Endothelial cell of umbilical vein (primary cell): ENCODE measurements at regions not wholly inside any gene's neighbourhood (a gene's known extent, or its start where the extent isn't known, plus 50 kb on each side); places are given as distances from the start of the nearest gene placed in this dataset.

ENCODE experiments used
- BruUV-seq: library from RNA; stranded (reverse); fragments of 400-500 nt; replicated peaks from 2 replicates; lab custom pipeline; 2021; lab: Mats Ljungman, UMichigan
- CTCF ChIA-PET: fragments of 300-600, 350-600 bp; sonication (Branson Sonifier 250); formaldehyde crosslinking; loops from one replicate; lab custom pipeline; 2021; ENCODE audit warnings: antibody characterized with exemption, inconsistent platforms; lab: Charles Lee
- POLR2A ChIA-PET: fragments of 300-600, 350-600 bp; sonication (Branson Sonifier 250); formaldehyde crosslinking; loops from one replicate; lab custom pipeline; 2021; ENCODE audit warnings: antibody characterized with exemption, inconsistent platforms; lab: Charles Lee
- DNase-seq: peaks from one replicate; pipeline ENCODE4 v3.0.0-alpha.2; 2011; ENCODE audit warnings: low read depth, low spot score
- FAIRE-seq: peaks from 2 replicates; lab custom pipeline; 2011; peaks lifted over from hg19 to GRCh38; lab: Jason Lieb, UNC
- H2AFZ ChIP-seq: 2 replicates; pipeline ENCODE4 v1.6.0; 2012; ENCODE audit warnings: low read depth, low read length, control low read depth, inconsistent platforms
- H3K27ac ChIP-seq: 2 replicates; pipeline ENCODE4 v1.5.1; 2011; ENCODE audit warnings: low read depth, mild to moderate bottlenecking, control low read depth, low read length, moderate library complexity; ENCODE audit not compliant: insufficient read depth
- H3K27me3 ChIP-seq, 2 experiments: 2 replicates each; pipeline versions ENCODE4 v1.6.0 to v1.6.1; 2011; ENCODE audit warnings: low read length in 2 of 2, mixed read lengths in 1 of 2; ENCODE audit not compliant: control insufficient read depth in 2 of 2, insufficient read depth in 2 of 2
- H3K36me3 ChIP-seq, 2 experiments: 2 replicates in 1 of 2; 3 replicates in 1 of 2; pipeline ENCODE4 v1.5.1; 2011; ENCODE audit warnings: low read length in 2 of 2, mild to moderate bottlenecking in 1 of 2, moderate library complexity in 1 of 2; ENCODE audit not compliant: control insufficient read depth in 2 of 2, insufficient read depth in 2 of 2; ENCODE audit errors: extremely low read depth in 1 of 2
- H3K4me1 ChIP-seq: 3 replicates; pipeline ENCODE4 v1.5.1; 2011; ENCODE audit warnings: mild to moderate bottlenecking, low read length; ENCODE audit not compliant: control insufficient read depth, insufficient read depth; ENCODE audit errors: extremely low read depth
- H3K4me2 ChIP-seq: 2 replicates; pipeline ENCODE4 v1.6.1; 2011; ENCODE audit warnings: low read length, control low read depth, mixed read lengths; ENCODE audit not compliant: insufficient read depth
- H3K4me3 ChIP-seq, 3 experiments: fragments of 200-600 bp in 1 of 3; sonication (generic), shearing (Covaris generic) in 1 of 3; replicated peaks in 1 of 3; 2 replicates each; pipeline ENCODE4 v1.5.1; 2011 to 2016; ENCODE audit warnings: control low read depth in 3 of 3, low read length in 3 of 3, mild to moderate bottlenecking in 2 of 3, inconsistent platforms in 1 of 3, low read depth in 1 of 3, moderate library complexity in 1 of 3; ENCODE audit not compliant: insufficient read depth in 1 of 3
- H3K79me2 ChIP-seq: 2 replicates; pipeline ENCODE4 v1.6.0; 2012; ENCODE audit warnings: low read length, inconsistent platforms; ENCODE audit not compliant: control insufficient read depth, insufficient read depth
- H3K9ac ChIP-seq: replicated peaks from 2 replicates; pipeline ENCODE3; 2011; ENCODE audit warnings: low read length, control low read depth; ENCODE audit not compliant: insufficient read depth; ENCODE audit errors: extremely low read depth
- H3K9me1 ChIP-seq: replicated peaks from 3 replicates; pipeline ENCODE4 v1.6.0; 2011; ENCODE audit warnings: mild to moderate bottlenecking, low read length; ENCODE audit not compliant: control insufficient read depth, insufficient read depth; ENCODE audit errors: extremely low read depth
- H3K9me3 ChIP-seq: replicated peaks from 2 replicates; pipeline ENCODE4 v1.5.1; 2012; ENCODE audit warnings: low read length, inconsistent platforms; ENCODE audit not compliant: control insufficient read depth, insufficient read depth
- H4K20me1 ChIP-seq: replicated peaks from 2 replicates; pipeline ENCODE3; 2011; ENCODE audit warnings: mild to moderate bottlenecking, low read length; ENCODE audit not compliant: control insufficient read depth, insufficient read depth; ENCODE audit errors: extremely low read depth
- CTCF ChIP-seq, 2 donors: IDR thresholded peaks; 1 replicate in 1 of 2; 2 replicates in 1 of 2; pipeline ENCODE4 v1.5.1; 2011; ENCODE audit warnings: low read length in 2 of 2, mild to moderate bottlenecking in 2 of 2, moderate library complexity in 2 of 2, control low read depth in 1 of 2, inconsistent platforms in 1 of 2, low read depth in 1 of 2; ENCODE audit not compliant: insufficient read depth in 1 of 2; ENCODE audit errors: extremely low read depth in 1 of 2
- EZH2 ChIP-seq: IDR thresholded peaks from 2 replicates; pipeline ENCODE4 v1.6.1; 2012; ENCODE audit warnings: borderline replicate concordance, low read depth, mild to moderate bottlenecking, moderate library complexity, low read length, inconsistent platforms; ENCODE audit not compliant: severe bottlenecking
- FOS ChIP-seq: IDR thresholded peaks from 2 replicates; pipeline ENCODE4 v1.6.1; 2011; ENCODE audit warnings: mild to moderate bottlenecking, low read length, moderate library complexity, borderline replicate concordance; ENCODE audit not compliant: insufficient read depth
- GATA2 ChIP-seq: IDR thresholded peaks from 2 replicates; pipeline ENCODE4 v1.7.0; 2011; ENCODE audit warnings: low read depth, mild to moderate bottlenecking, moderate library complexity, mixed read lengths, low read length; ENCODE audit not compliant: insufficient read length, insufficient read depth
- JUN ChIP-seq: IDR thresholded peaks from 2 replicates; pipeline ENCODE4 v1.6.1; 2011; ENCODE audit warnings: borderline replicate concordance, low read depth; ENCODE audit not compliant: insufficient read length, insufficient read depth
- MAX ChIP-seq: IDR thresholded peaks from 2 replicates; pipeline ENCODE4 v1.6.1; 2011; ENCODE audit not compliant: insufficient read depth, insufficient read length
- MYC ChIP-seq: IDR thresholded peaks from one replicate; pipeline ENCODE4 v1.6.1; 2011; ENCODE audit warnings: mild to moderate bottlenecking, low read depth, low read length
- POLR2A ChIP-seq: IDR thresholded peaks from 2 replicates; pipeline ENCODE4 v1.6.1; 2012; ENCODE audit warnings: low read depth, mild to moderate bottlenecking, control low read depth, low read length
- POLR2AphosphoS5 ChIP-seq: IDR thresholded peaks from 2 replicates; pipeline ENCODE4 v1.6.1; 2012; ENCODE audit warnings: low read depth, mild to moderate bottlenecking, control low read depth, low read length, moderate library complexity; ENCODE audit not compliant: insufficient read depth
- dilution Hi-C: fragments of 300-500 bp; cut with MboI; formaldehyde crosslinking; loops from one replicate; pipeline ENCODE4 v1.15.0; 2019; ENCODE audit warnings: low sequenced_read_pairs; ENCODE audit not compliant: extremely low pct_ligation_motif_present
- intact Hi-C: fragments of 100-400 bp; cut with micrococcal nuclease; formaldehyde crosslinking; loops from one replicate; pipeline ENCODE4 v1.10.0; 2022

GRCh38 chr1:63710308-63710707 lies 63.5 kb upstream of the ROR1 start:
- Histone ChIP-seq H3K27ac (no peak overlapping the region), H3K4me2 (no peak overlapping the region), H3K36me3 (no peaks in the 10 kb centered on the region), H3K27me3 (peaks cover 0 to 5% of the 10 kb centered on the region in 2 experiments), H3K79me2 (no peaks in the 10 kb centered on the region), H2AFZ (no peak overlapping the region), H3K9ac (no peak overlapping the region), H3K9me3 (no peaks in the 10 kb centered on the region), H3K4me1 (no peaks in the 10 kb centered on the region), H3K9me1 (no peaks in the 10 kb centered on the region), H4K20me1 (no peaks in the 10 kb centered on the region), H3K4me3 (no peak overlapping the region)
- FAIRE-seq (peak; percentile 12), DNase-seq (no peak)
- no TSS peak for BruUV-seq
- intact Hi-C loops (no loop called here), dilution Hi-C loops (no loop called here)
- ChIA-PET POLR2A (no interaction called here), CTCF (interaction anchor here (0.7 to 2.2 kb wide), 3 partner anchors 12 to 536 kb away, joined by 3 to 10 read pairs (median 3); no protein-coding TSS in a partner anchor)
- TF ChIP-seq MAX, result no peak
- no peak for TF ChIP-seq POLR2AphosphoS5
- no peak for TF ChIP-seq CTCF (IDR thresholded peaks at IDR 0.05; ENCODE audit: extremely low read depth in 1 of 2, insufficient read depth in 1 of 2, low read depth in 1 of 2, low read length in 2 of 2)
- no peak for TF ChIP-seq EZH2
- no peak for TF ChIP-seq POLR2A
- TF ChIP-seq FOS, result no peak
- TF ChIP-seq JUN, result no peak
- TF ChIP-seq GATA2, result no peak
- no peak for TF ChIP-seq MYC
